ENCODE measurements at regions not wholly inside any gene's neighbourhood (a gene's known extent, or its start where the extent isn't known, plus 50 kb on each side); places are given as distances from the start of the nearest gene placed in this dataset.

DNA sequence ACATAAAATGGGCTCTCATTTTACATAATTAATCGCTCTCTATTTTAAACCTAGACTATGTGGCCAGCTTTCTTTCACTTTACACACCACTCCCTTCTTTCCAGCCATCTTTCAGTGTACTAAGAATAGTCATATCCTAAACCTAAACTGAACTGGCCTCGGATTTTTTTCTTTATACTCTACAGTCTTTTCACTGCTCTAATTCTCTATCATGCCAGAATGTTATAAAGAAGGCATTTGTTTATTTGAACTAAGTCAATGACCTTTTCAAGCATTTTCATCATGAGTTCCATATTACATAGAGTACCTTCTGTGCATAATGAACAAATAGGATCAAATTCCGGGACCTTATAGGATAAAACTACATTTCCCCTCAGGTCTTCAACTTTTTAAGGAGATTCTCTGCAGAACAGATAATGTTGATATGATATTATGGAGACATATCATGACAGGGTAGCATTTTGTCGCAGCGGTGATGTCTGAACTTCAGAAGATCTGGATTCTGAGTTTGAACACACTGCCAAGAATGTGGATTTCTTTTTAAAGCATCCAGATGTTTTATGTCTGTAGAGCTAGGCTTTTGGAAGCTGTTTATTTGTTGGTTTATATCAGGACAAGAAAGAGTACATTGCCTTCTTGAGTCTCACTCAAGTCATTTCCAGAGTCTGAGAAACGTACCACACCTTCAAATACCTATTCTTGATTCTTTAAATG, 1047.3 kb downstream of the MCTP2 start:
- no peak for TF ChIP-seq JUND (IDR thresholded peaks at IDR 0.05; ENCODE audit: low read depth)
- in situ Hi-C loops (cut with HindIII; ENCODE audit: low pct_unique_long_range_greater_than_20kb, low sequenced_read_pairs) = no loop called here
- DNase-seq (ENCODE audit: low read depth in 1 of 2, low spot score in 1 of 2) = no peak

DNA sequence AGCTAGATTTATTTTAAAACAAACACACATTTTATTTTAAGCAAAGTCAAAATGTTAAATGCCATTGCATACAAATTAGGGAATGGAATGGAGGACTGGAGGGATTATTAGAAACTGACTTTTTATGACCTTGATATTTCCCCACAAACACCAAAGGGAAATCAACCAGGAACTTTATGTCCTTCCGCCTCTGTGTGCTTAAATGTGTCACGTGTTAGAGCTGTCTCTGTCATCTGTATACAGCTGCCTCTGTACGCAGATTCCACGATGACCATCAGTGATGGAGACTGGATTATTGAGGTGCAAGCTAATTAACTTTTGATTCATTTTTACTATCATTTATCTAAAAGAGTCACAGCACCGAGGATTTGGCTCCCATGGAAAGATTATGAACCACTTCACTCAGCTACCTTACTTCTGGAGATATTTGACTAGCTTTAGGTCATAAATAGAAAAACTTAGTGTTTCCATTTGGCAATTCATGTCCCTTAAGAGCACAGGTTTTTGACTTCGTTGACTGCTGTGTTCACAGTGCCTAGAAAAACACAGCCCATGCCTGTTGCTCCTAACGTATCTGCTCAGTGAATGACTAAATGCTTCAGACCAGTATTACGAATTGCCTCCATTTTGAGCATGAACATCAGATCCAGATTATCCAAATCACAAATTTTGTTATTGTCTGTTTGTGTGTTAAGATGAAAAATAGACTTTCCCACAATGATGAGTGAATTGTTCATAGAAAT, 1048.1 kb downstream of the MCTP2 start:
- DNase-seq (ENCODE audit: low read depth in 1 of 2, low spot score in 1 of 2) = no peak
- in situ Hi-C loops (cut with HindIII; ENCODE audit: low pct_unique_long_range_greater_than_20kb, low sequenced_read_pairs) = no loop called here
- no peak for TF ChIP-seq JUND (IDR thresholded peaks at IDR 0.05; ENCODE audit: low read depth)

DNA sequence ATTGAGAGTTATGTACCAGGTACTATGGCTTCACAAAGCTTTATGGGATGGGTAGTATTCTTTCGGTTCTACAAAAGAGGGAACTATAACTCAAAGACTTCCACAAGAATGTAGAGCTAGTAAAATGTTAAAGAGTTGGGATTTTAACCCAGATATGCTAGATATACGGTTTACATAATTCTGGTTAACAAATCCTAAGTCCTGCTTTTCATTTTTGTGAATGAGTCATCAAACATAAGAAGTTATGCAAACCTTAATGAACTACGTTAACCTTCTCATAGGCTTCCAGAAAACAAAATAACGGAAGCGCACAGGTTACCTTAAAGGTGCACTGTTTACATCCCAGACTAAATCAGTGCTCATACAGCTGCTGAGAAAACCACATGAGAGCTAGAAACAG, 1049.3 kb downstream of the MCTP2 start:
- in situ Hi-C loops (cut with HindIII; ENCODE audit: low pct_unique_long_range_greater_than_20kb, low sequenced_read_pairs) = no loop called here
- no peak for TF ChIP-seq JUND (IDR thresholded peaks at IDR 0.05; ENCODE audit: low read depth)
- DNase-seq (ENCODE audit: low read depth in 1 of 2, low spot score in 1 of 2) = no peak

DNA sequence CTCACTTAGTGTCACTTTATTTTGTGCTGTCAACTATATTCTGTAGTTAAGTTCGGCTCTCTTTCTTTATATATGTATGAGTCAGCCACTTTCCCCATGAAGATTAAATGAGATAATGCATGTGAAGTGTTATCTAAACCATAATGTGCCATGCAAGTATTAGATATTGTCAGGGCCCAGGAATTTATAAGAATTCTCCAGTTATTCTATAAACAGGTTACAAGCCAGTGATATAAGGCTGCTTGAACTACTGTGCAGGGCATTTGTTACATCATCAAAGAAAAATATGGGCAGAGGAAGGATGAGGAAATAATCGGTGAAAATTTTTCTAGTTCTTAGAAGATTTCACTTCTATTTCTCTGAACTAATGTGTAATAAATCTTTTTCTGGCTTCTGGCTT, 1049.0 kb upstream of the NR2F2 start:
- no peak for DNase-seq (ENCODE audit: low read depth in 1 of 2, low spot score in 1 of 2)
- TF ChIP-seq JUND (IDR thresholded peaks at IDR 0.05; ENCODE audit: low read depth) = no peak
- in situ Hi-C loops (cut with HindIII; ENCODE audit: low pct_unique_long_range_greater_than_20kb, low sequenced_read_pairs) = no loop called here

DNA sequence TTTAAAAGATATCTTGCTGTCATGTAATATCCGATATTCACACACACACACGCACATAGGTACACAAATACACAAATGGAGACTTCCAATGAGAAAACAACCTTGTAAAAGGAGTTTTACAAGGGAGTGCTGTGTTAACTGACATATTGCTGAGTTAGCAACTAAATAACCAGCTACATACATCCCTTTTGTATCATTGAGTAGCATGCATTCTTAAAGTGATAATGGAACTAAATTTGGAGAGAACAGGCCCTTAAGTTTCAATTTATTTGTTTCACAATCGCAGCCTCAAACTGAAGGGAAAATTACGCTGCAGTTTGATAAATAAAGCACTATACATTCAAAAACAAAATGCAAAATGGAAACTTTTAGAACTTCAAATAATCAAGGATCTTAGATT, 1046.0 kb upstream of the NR2F2 start:
- in situ Hi-C loops (cut with HindIII; ENCODE audit: low pct_unique_long_range_greater_than_20kb, low sequenced_read_pairs) = no loop called here
- TF ChIP-seq JUND (IDR thresholded peaks at IDR 0.05; ENCODE audit: low read depth) = no peak
- DNase-seq (ENCODE audit: low read depth in 1 of 2, low spot score in 1 of 2) = no peak

DNA sequence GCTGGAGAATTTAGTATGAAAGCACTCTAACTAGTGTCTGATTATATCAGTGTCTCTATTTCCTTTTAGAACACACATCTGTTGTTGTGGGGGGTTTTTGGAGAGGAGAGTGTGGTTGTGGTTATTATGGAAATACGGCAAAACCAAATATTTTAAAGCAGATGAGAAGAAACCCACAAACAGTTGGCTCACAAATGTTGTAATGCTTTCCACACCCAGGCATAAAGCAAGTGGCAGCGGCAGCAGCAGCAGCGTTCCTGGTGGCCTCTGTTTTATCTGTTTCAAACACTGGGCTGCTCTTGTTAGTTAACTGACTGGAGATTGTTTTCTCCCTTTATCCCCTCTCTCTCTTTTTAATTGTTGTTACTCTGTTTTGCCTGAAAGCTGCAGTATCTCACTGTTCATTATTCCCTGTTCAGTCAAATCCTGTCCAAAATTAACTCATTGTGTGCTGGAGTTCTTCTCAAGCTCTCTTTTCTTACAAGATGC, 1045.5 kb upstream of the NR2F2 start:
- in situ Hi-C loops (cut with HindIII; ENCODE audit: low pct_unique_long_range_greater_than_20kb, low sequenced_read_pairs) = no loop called here
- DNase-seq (ENCODE audit: low read depth in 1 of 2, low spot score in 1 of 2) = peak in 1 of 2 experiments; percentile 30
- no peak for TF ChIP-seq JUND (IDR thresholded peaks at IDR 0.05; ENCODE audit: low read depth)

DNA sequence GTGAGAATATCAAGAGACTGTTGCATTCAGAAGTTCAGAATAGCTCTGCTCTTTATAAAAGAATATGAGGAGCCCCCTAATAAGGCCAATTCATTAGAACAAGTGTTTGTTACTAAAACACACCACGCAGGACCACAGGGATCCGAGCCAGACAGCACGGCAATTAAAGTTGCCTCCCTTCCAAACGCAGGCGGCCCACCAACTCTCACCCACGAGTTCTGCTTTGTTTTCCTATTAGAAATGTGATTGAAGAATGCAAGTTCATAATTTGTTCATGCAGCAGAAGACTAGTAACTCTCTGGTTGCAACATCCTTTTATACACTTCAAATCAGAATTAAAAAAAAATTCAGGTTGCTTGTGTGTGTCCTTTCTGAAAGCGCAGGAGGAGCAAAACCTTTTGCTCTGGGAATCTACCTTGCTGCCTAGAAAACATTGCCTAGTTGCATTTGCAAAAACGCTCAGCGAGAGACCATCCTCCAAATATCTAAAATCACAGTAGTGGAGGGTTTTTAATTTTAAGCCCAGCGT, 1044.1 kb upstream of the NR2F2 start:
- DNase-seq (ENCODE audit: low read depth in 1 of 2, low spot score in 1 of 2) = no peak
- TF ChIP-seq JUND (IDR thresholded peaks at IDR 0.05; ENCODE audit: low read depth) = no peak
- in situ Hi-C loops (cut with HindIII; ENCODE audit: low pct_unique_long_range_greater_than_20kb, low sequenced_read_pairs) = no loop called here

DNA sequence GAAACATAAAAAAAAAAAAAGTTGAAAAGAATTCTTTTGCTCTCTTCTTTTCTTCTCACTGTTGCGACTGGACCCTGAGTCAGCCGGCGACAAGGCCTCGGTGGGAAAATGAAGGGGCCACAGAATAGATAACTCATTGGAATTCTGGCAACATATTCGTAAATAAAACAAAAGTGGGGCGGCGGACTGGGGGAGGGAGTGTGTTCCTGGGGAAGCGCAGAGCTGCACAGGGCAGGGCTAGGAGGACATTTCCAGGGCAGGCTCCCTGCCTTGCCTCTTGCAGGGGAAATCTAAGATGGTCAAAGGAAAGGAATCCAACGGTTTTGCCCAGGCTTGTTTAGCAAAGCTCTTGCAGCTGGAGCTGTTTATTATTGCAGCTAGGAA, 1042.8 kb upstream of the NR2F2 start:
- no peak for TF ChIP-seq JUND (IDR thresholded peaks at IDR 0.05; ENCODE audit: low read depth)
- DNase-seq (ENCODE audit: low read depth in 1 of 2, low spot score in 1 of 2) = no peak
- in situ Hi-C loops (cut with HindIII; ENCODE audit: low pct_unique_long_range_greater_than_20kb, low sequenced_read_pairs) = no loop called here

DNA sequence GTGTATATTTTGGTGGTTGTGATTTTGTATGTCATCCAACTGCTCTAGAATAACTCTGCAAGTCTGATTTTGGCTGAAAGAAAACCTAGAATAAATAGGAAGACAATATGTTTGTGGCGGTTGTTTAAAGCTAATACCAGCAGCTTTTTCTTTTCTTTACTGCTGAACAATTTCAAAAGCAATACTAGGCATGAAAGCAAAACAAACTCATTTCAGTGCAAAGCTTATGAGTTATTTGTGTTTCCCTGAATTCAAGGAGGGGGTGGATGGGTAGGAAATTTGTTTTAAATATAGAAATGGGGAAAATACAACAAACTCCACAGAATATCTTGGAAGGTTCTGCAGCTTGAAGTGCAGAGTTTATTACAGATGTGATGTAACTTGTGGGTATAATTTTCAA, 1041.9 kb upstream of the NR2F2 start:
- TF ChIP-seq JUND (IDR thresholded peaks at IDR 0.05; ENCODE audit: low read depth) = no peak
- in situ Hi-C loops (cut with HindIII; ENCODE audit: low pct_unique_long_range_greater_than_20kb, low sequenced_read_pairs) = no loop called here
- DNase-seq (ENCODE audit: low read depth in 1 of 2, low spot score in 1 of 2) = no peak

DNA sequence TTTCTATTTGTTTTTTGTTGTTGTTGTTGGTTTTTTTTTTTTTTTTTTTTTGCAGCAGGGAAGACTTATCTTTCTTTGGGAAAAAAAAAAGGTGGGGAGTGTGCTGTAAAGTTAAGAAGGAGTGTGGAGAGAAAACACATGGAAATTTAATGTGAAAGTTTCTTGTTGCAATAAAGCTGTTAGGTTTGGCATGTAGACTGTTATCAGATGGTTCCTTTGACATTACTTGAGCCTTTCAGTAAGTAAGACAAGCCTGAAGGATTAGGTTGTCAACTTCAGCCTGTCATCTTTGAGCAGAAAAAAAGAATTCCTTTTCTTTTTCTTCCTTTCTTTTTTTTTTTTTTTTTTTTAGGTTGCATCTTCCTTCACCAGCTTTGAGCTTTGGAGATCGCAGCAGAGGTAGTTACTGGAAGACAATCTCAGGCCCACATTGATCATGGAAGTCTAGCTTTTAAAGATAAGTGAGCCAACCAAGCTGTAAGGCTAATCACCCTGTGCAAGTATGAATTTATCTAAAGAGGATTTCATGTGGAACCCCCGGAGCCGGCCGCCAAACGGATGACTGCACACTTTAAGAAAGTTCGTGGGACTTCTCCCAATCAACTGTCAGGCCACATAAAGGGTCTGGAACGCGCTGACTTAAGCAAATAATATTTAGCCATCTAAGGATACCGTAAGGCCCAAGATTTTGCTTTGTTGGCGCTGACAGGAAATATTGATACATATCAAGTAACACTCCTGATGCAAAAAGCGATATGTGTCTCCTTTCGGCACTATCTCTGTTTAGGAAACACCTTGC, 1040.1 kb upstream of the NR2F2 start:
- in situ Hi-C loops (cut with HindIII; ENCODE audit: low pct_unique_long_range_greater_than_20kb, low sequenced_read_pairs) = no loop called here
- DNase-seq (ENCODE audit: low read depth in 1 of 2, low spot score in 1 of 2) = no peak
- no peak for TF ChIP-seq JUND (IDR thresholded peaks at IDR 0.05; ENCODE audit: low read depth)

DNA sequence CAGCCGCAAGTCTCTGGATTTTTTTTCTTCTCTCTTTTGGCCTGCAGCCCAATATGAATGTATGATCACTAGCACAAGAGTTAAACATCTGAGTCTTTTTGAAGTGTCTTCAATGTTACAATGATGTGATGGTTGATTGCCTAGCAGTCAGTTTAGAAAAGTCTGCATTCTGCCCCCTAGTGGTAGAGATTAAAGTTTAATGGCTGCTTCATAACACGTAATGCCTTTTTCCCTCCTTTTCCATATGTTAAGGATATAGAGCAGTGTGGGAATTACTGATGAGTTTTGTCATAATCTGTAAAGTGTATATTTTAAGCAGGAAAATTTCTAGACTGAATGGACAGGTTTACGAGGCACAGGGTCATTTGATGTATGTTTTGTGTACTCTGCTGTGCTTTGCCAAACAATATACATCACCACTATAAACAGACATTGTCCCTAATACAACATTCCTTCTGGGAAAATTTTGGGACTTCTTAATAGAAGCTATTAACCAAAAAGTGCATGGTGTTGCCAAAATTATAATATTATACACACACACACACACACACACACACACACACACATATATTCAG, 1038.5 kb upstream of the NR2F2 start:
- DNase-seq (ENCODE audit: low read depth in 1 of 2, low spot score in 1 of 2) = peak in 1 of 2 experiments; percentile 66
- TF ChIP-seq JUND (IDR thresholded peaks at IDR 0.05; ENCODE audit: low read depth) = no peak
- in situ Hi-C loops (cut with HindIII; ENCODE audit: low pct_unique_long_range_greater_than_20kb, low sequenced_read_pairs) = no loop called here

DNA sequence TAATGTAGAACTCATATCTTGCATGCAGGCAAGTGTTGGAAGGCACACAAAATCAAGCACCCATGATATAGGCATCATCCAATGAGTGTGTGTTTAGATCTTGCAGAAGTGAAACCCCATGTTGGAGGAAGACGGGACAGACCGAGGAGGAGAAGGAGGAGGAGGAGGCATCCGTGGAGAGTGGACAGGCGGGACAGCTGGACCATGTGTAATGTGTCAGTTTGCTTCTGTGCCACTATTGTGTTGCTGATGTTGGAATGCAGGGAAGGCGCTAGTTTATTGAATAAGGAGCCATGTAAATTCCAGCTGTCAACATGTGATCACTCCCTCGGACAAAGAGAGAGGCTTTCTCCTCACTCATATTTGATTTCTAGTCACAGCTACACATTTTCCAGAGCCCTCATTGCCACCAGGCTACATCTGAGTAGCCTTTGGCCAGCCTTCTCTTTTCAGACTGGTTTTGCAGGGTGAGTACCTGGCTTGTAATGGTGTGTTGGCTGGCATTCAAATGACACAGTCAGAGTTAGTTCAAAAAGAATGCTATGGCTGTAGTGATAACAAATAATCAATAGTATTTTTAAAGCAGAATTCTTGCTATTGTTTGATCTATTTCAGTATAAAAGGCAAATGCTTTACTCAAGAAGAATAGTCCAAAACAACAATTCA, 1037.6 kb upstream of the NR2F2 start:
- in situ Hi-C loops (cut with HindIII; ENCODE audit: low pct_unique_long_range_greater_than_20kb, low sequenced_read_pairs) = no loop called here

More for the DNA sequence above, 1037.6 kb upstream of the NR2F2 start:
- TF ChIP-seq JUND (IDR thresholded peaks at IDR 0.05; ENCODE audit: low read depth) = no peak
- DNase-seq (ENCODE audit: low read depth in 1 of 2, low spot score in 1 of 2) = peak in 1 of 2 experiments; percentile 65

Measured in T47D (cell line).